Caco-2 (cell line): ENCODE measurements at regions not wholly inside any gene's neighbourhood (a gene's known extent, or its start where the extent isn't known, plus 50 kb on each side); places are given as distances from the start of the nearest gene placed in this dataset.

ENCODE experiments used
- BruUV-seq: library from RNA; stranded (reverse); fragments of 400-500 nt; replicated peaks from 2 replicates; lab custom pipeline; 2021; lab: Mats Ljungman, UMichigan
- CTCF ChIA-PET: fragments of 300-600 bp; sonication (Branson Sonifier 250); formaldehyde crosslinking; loops from one replicate; lab custom pipeline; 2022; ENCODE audit warnings: antibody characterized with exemption; lab: Charles Lee
- POLR2A ChIA-PET: fragments of 300-600 bp; sonication (Branson Sonifier 250); formaldehyde crosslinking; loops from one replicate; lab custom pipeline; 2022; ENCODE audit warnings: antibody characterized with exemption; lab: Charles Lee
- DNase-seq, 2 experiments: peaks; one replicate each; pipeline versions ENCODE4 v3.0.0 to v3.0.0-alpha.2; 2020 to 2022
- H3K27me3 ChIP-seq: replicated peaks from 2 replicates; pipeline ENCODE4 v1.6.0; 2011; ENCODE audit warnings: low read length; ENCODE audit not compliant: control insufficient read depth, insufficient read depth
- H3K36me3 ChIP-seq: 2 replicates; pipeline ENCODE4 v1.5.1; 2011; ENCODE audit warnings: low read length; ENCODE audit not compliant: control insufficient read depth, insufficient read depth
- H3K4me1 ChIP-seq: fragments of 250-450 bp; sonication (Bioruptor Pico); 2 replicates; pipeline ENCODE4 v1.5.1; 2020; ENCODE audit warnings: mild to moderate bottlenecking
- H3K4me3 ChIP-seq: 2 replicates; pipeline ENCODE4 v1.5.1; 2011; ENCODE audit warnings: low read depth, mild to moderate bottlenecking, control low read depth, low read length
- H3K9me3 ChIP-seq: fragments of 250-450 bp; sonication (Bioruptor Pico); 2 replicates; pipeline ENCODE4 v1.5.1; 2020; ENCODE audit warnings: mild to moderate bottlenecking, moderate library complexity
- H3K27ac Mint-ChIP-seq: one replicate; pipeline ENCODE4 v1.8.0; 2022; ENCODE audit warnings: mixed read lengths; ENCODE audit not compliant: unreplicated experiment
- H3K27me3 Mint-ChIP-seq: one replicate; pipeline ENCODE4 v1.8.0; 2022; ENCODE audit warnings: mixed read lengths; ENCODE audit not compliant: insufficient read depth, unreplicated experiment
- H3K36me3 Mint-ChIP-seq: one replicate; pipeline ENCODE4 v1.8.0; 2022; ENCODE audit warnings: mild to moderate bottlenecking, mixed read lengths; ENCODE audit not compliant: insufficient read depth, unreplicated experiment
- H3K4me1 Mint-ChIP-seq: one replicate; pipeline ENCODE4 v1.8.0; 2022; ENCODE audit warnings: low read depth, mixed read lengths; ENCODE audit not compliant: unreplicated experiment
- H3K4me3 Mint-ChIP-seq: one replicate; pipeline ENCODE4 v1.8.0; 2022; ENCODE audit warnings: mild to moderate bottlenecking, moderate library complexity, mixed read lengths; ENCODE audit not compliant: unreplicated experiment
- H3K9me3 Mint-ChIP-seq: one replicate; pipeline ENCODE4 v1.8.0; 2022; ENCODE audit warnings: mixed read lengths; ENCODE audit not compliant: unreplicated experiment
- intact Hi-C: fragments of 100-400 bp; cut with micrococcal nuclease; formaldehyde crosslinking; loops from one replicate; pipeline ENCODE4 v1.10.0; 2022; ENCODE audit not compliant: unreplicated experiment
- TF ChIP-seq, protein P1 (sequence below), 2 experiments: fragments of 200-600 bp in 1 of 2; IDR thresholded peaks; 1 replicate in 1 of 2; 2 replicates in 1 of 2; pipeline versions ENCODE4 v1.5.1 to v1.8.0; 2011 to 2022; ENCODE audit warnings: antibody characterized with exemption in 1 of 2, control low read depth in 1 of 2, inconsistent platforms in 1 of 2, low read depth in 1 of 2, low read length in 1 of 2, mild to moderate bottlenecking in 1 of 2, moderate library complexity in 1 of 2; ENCODE audit not compliant: insufficient read depth in 1 of 2, severe bottlenecking in 1 of 2, unreplicated experiment in 1 of 2

DNA sequence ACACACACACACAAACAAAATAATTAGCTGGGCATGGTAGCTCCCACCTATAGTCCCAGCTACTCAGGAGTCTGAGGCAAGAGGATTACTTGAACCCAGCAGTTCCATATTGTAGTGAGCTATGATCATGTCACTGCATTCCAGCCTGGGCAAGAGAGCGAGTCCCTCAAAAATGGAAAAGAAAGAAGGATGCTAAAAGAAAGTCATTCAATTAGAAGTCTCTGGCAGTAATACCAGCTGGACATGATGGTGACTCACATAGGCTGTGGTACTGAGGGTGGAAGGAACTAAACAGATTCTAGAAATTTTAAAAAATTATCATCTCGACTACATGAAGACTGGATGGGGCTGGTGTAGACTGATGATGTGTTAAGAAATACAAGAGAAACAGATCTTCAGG, 385.3 kb downstream of the ETV1 start:
- TF ChIP-seq, protein P1, sequence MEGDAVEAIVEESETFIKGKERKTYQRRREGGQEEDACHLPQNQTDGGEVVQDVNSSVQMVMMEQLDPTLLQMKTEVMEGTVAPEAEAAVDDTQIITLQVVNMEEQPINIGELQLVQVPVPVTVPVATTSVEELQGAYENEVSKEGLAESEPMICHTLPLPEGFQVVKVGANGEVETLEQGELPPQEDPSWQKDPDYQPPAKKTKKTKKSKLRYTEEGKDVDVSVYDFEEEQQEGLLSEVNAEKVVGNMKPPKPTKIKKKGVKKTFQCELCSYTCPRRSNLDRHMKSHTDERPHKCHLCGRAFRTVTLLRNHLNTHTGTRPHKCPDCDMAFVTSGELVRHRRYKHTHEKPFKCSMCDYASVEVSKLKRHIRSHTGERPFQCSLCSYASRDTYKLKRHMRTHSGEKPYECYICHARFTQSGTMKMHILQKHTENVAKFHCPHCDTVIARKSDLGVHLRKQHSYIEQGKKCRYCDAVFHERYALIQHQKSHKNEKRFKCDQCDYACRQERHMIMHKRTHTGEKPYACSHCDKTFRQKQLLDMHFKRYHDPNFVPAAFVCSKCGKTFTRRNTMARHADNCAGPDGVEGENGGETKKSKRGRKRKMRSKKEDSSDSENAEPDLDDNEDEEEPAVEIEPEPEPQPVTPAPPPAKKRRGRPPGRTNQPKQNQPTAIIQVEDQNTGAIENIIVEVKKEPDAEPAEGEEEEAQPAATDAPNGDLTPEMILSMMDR (IDR thresholded peaks at IDR 0.05; ENCODE audit: insufficient read depth in 1 of 2, low read depth in 1 of 2, low read length in 1 of 2, severe bottlenecking in 1 of 2, unreplicated experiment in 1 of 2), result no peak
- H3K4me3 ChIP-seq, result no peak overlapping the region
- peaks cover 2% of the 10 kb centered on the region; the same call in 1 of the 2 replicates for H3K9me3 ChIP-seq
- no peak overlapping the region for H3K4me3 Mint-ChIP-seq
- no peaks in the 10 kb centered on the region for H3K4me1 Mint-ChIP-seq
- no peaks in the 10 kb centered on the region for H3K36me3 ChIP-seq
- no peaks in the 10 kb centered on the region for H3K27me3 ChIP-seq
- H3K4me1 ChIP-seq, result no peaks in the 10 kb centered on the region
- ChIA-PET CTCF (interaction anchor here (0.6 kb wide), 1 partner anchor 195 kb away, joined by 4 read pairs; no protein-coding TSS in a partner anchor), POLR2A (no interaction called here)
- H3K36me3 Mint-ChIP-seq, result no peaks in the 10 kb centered on the region
- H3K27me3 Mint-ChIP-seq, result no peaks in the 10 kb centered on the region
- no peak overlapping the region for H3K27ac Mint-ChIP-seq
- DNase-seq, result no peak
- peaks cover 16% of the 10 kb centered on the region for H3K9me3 Mint-ChIP-seq
- no TSS peak for BruUV-seq
- intact Hi-C loops, result no loop called here

DNA sequence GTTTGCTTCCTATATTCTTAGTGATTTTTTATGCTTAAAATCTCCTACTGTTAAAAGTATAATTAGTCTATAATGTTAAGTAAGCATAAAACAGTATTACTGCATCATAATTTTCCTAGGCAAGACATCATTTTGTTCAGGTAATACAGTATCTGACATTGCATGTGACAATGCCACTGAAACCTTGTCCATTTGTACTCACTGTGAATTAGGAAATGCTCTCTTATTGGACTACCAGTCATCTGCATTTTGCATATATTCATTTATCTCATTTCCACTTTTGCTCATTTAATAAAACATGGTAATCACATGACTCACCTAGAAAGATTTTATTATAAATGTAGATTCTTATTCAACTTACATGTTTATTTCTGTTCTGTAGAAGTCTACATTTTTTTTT, 379.1 kb downstream of the ETV1 start:
- no peaks in the 10 kb centered on the region for H3K27me3 ChIP-seq
- ChIA-PET CTCF (no interaction called here), POLR2A (no interaction called here)
- TF ChIP-seq, protein P1 (IDR thresholded peaks at IDR 0.05; ENCODE audit: insufficient read depth in 1 of 2, low read depth in 1 of 2, low read length in 1 of 2, severe bottlenecking in 1 of 2, unreplicated experiment in 1 of 2), result no peak
- intact Hi-C loops, result no loop called here
- peaks cover 2% of the 10 kb centered on the region; the same call in 1 of the 2 replicates for H3K9me3 ChIP-seq
- no peaks in the 10 kb centered on the region for H3K27me3 Mint-ChIP-seq
- DNase-seq, result no peak
- H3K36me3 Mint-ChIP-seq, result no peaks in the 10 kb centered on the region
- BruUV-seq, result no TSS peak
- peaks cover 16% of the 10 kb centered on the region for H3K9me3 Mint-ChIP-seq
- no peaks in the 10 kb centered on the region for H3K4me1 Mint-ChIP-seq
- no peak overlapping the region for H3K4me3 Mint-ChIP-seq
- no peak overlapping the region for H3K4me3 ChIP-seq
- H3K4me1 ChIP-seq, result no peaks in the 10 kb centered on the region
- H3K36me3 ChIP-seq, result no peaks in the 10 kb centered on the region
- H3K27ac Mint-ChIP-seq, result no peak overlapping the region

DNA sequence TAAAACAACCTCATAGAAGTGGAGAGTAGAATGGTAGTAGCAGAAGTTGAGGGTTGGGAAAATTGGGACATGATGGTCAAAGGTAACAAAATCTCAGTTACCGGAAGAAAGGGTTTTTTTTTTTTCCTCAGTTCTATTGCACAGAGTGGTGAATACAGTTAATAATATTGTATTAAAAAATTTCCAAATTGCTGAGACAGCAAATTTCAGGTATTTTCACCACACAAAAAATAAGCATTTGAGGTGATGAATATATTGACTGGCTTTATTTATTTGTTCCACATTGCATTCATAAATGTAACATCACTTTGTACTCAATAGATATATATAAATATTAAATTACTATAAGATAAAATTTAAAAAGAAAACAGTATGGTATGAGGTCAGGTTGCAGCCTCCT, 373.8 kb downstream of the ETV1 start:
- Histone ChIP-seq H3K4me3 (no peak overlapping the region), H3K9me3 (no peaks in the 10 kb centered on the region), H3K27me3 (no peaks in the 10 kb centered on the region), H3K36me3 (no peaks in the 10 kb centered on the region), H3K4me1 (no peaks in the 10 kb centered on the region)
- H3K27ac Mint-ChIP-seq, result no peak overlapping the region
- H3K4me3 Mint-ChIP-seq, result no peak overlapping the region
- H3K27me3 Mint-ChIP-seq, result no peaks in the 10 kb centered on the region
- intact Hi-C loops, result no loop called here
- no peaks in the 10 kb centered on the region for H3K4me1 Mint-ChIP-seq
- POLR2A ChIA-PET, result no interaction called here
- TF ChIP-seq, protein P1 (IDR thresholded peaks at IDR 0.05; ENCODE audit: insufficient read depth in 1 of 2, low read depth in 1 of 2, low read length in 1 of 2, severe bottlenecking in 1 of 2, unreplicated experiment in 1 of 2), result no peak
- no peaks in the 10 kb centered on the region for H3K9me3 Mint-ChIP-seq
- H3K36me3 Mint-ChIP-seq, result no peaks in the 10 kb centered on the region
- DNase-seq, result no peak
- BruUV-seq, result no TSS peak
- CTCF ChIA-PET, result interaction anchor here (0.7 kb wide), 1 partner anchor 49 kb away, joined by 3 read pairs; no protein-coding TSS in a partner anchor
